GM12891 (cell line): ENCODE measurements at regions not wholly inside any gene's neighbourhood (a gene's known extent, or its start where the extent isn't known, plus 50 kb on each side); places are given as distances from the start of the nearest gene placed in this dataset.

Experiments
- DNase-seq: peaks from one replicate; pipeline ENCODE4 v3.0.0; 2011; ENCODE audit warnings: low spot score; ENCODE audit not compliant: insufficient read length
- FAIRE-seq: peaks from 2 replicates; lab custom pipeline; 2011; peaks lifted over from hg19 to GRCh38; lab: Jason Lieb, UNC
- PAX5 ChIP-seq: IDR thresholded peaks from 2 replicates; pipeline ENCODE4 v1.6.1; 2011; ENCODE audit warnings: low read length, moderate library complexity, mild to moderate bottlenecking; ENCODE audit not compliant: insufficient read depth, severe bottlenecking
- POLR2A ChIP-seq: IDR thresholded peaks from 2 replicates; pipeline ENCODE4 v1.6.1; 2011; ENCODE audit warnings: low read depth, low read length, control low read depth
- POLR2AphosphoS5 ChIP-seq: IDR thresholded peaks from 2 replicates; pipeline ENCODE4 v1.6.1; 2011; ENCODE audit warnings: low read depth, low read length, control low read depth
- POU2F2 ChIP-seq: IDR thresholded peaks from 2 replicates; pipeline ENCODE4 v1.6.1; 2011; ENCODE audit warnings: low read depth, mild to moderate bottlenecking, control low read depth, low read length, moderate library complexity
- SPI1 ChIP-seq: IDR thresholded peaks from 2 replicates; pipeline ENCODE4 v1.6.1; 2011; ENCODE audit warnings: low read depth, low read length, control low read depth
- TAF1 ChIP-seq: IDR thresholded peaks from 2 replicates; pipeline ENCODE4 v1.6.1; 2011; ENCODE audit warnings: low read depth, low read length, control low read depth

DNA sequence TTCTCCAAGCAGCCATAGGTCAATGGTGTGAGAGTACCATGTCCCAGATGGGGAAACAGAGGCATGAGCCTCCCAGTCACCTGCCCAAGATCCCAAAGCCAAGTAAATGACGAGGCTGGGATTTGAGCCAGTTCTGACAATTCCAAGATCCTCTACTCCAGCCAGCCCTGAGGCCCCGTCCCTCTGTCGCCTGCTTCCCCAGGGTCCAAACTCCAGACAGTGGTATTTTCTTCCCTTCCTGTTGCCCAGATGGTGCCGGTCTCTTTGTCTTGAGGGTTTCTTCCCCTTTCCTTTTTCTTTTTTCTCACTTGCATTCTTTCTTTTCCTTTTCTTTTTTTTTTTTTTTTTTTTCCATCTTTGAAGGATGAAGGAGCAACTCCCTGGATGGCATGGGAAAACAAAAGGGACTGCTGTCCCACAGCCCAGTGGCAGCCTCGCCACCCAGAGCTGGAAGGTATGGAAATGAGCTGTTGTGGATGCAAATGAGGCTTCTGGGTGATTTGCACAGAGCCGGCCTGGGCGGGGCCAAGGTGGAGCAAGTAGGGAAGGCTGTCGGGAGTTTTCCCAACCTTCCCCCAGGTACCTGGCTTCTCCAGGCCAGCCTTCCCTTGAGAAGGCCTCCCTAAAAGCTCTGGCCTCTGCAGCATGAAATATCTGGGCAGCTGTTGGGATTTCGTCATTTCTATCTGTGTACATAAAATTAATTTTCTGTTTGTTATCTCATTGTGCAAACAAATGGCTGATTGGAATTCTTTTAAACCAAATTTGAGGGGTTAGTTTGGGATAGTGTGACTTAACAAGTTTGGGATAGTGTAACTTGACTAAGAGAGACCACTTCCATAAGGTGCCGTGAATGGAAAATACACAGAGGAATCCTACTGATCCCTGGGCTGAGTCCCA, 146.8 kb downstream of the MN1 start:
- DNase-seq (no peak), FAIRE-seq (no peak)
- TF ChIP-seq POU2F2 (no peak), TAF1 (no peak), POLR2A (no peak), PAX5 (no peak), POLR2AphosphoS5 (no peak), SPI1 (no peak)

DNA sequence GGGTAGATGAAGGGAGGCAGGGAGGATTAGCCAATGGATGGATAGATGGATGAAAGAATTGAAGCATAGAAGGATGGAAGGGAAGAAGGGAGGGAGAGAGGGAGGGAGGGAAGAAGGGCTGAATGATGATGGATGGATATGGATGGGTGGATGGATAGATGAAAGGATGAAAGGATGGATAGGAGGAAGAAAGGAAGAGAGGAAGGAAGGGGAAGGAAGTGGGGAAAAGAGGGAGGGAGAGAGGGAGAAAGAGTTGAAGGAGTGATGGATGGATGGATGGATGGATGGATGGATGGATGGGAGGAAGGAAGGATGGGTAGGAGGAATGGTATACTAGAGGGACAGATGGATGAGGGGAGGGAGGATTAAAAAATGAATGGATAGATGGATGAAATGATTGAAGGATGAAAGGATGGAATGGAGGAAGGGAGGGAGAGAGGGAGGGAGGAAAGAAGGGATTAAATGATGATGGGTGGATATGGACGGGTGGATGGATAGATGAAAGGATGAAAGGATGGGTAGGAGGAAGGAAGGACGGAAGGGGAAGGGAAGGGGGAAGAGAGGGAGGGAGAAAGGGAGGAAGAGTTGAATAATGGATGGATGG, 145.9 kb downstream of the MN1 start:
- TF ChIP-seq POU2F2 (no peak), SPI1 (no peak), POLR2AphosphoS5 (no peak), POLR2A (no peak)
- FAIRE-seq (no peak), DNase-seq (no peak)

DNA sequence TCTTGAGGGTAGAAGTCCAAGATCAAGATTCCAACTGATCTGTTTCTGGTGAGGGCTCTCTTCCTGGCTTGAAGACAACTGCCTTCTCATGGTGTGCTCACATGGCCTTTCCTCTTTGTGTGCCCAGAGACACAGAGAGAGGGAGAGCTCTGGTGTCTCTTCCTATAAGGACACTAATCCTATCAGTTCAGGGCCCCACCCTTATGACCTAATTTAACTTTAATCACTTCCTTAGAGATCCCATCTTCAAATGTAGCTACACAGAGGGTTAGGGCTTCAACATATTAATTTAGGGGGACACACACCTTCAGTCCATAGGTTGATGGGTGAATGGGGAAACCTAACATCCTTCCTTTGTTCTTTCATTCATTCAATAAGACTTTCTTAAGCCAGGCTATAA, 144.6 kb downstream of the MN1 start:
- no peak for FAIRE-seq
- no peak for DNase-seq
- no peak for TF ChIP-seq TAF1
- TF ChIP-seq POU2F2, result no peak
- no peak for TF ChIP-seq POLR2AphosphoS5
- TF ChIP-seq POLR2A, result no peak
- no peak for TF ChIP-seq PAX5
- TF ChIP-seq SPI1, result no peak

DNA sequence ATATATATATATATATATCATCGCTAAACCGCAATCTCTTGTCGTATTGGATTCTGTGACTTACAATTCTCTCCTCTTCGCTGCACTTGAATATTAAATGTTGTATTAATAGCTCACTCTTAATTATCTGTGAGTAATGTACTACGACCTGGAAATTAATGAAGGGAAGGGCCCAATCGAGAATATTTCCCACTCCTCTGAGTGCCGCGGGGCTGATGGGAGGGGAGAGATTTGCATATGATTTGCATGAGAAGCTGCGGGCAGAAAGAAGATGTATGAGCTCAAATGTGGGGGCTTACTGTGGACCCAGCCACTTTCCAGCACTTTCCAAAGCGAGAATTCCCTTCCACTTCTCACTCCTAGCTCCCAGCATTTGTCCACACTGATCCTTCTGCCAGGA, 141.2 kb downstream of the MN1 start:
- TF ChIP-seq PAX5, result no peak
- no peak for TF ChIP-seq POLR2AphosphoS5
- no peak for TF ChIP-seq POU2F2
- no peak for TF ChIP-seq SPI1
- no peak for TF ChIP-seq POLR2A
- no peak for TF ChIP-seq TAF1
- FAIRE-seq (no peak), DNase-seq (no peak)

DNA sequence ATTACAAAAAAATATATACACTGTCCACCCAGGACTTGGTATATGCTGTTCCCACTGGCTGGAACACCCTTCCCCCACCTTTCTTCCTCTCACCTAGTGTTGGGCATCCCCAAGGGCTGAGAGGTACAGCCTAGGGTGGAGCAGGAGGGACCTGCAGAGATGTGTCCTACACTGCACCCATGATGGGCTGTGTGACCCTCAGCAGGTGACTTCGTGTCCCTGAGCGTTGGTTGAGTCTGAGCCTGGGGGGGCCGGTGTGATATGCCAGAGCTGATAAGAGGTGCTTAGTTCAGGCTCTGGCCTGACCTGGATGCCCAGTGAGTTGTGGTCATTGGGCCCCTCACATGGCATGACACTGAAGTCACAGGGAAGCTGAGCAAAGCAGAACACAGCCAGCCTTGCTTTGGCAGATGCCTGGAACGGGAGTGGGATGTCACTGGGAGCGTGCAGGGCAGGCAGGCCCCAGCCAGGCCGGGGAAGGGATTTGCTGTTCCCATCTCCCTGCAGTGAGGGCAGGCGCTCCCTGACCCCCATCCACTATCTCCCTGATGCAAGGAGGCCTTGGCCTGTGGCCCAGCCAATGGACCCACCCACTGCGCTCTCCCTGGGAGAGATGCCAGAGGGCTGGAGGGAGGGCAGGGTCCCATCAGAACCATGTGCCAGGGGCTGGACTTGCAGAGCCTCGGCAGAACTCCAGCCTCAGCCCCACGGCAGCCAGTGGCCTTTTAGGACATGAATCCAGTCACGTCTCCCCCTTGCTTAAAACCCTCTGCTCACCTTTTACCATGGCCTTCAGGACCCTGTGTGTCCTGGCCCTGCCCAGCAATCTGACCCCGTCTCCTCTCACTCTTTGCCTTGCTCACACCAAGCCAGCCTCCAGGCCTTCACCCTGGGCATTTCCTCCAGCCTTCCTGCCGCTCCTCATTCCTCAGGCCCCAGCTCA, 138.9 kb downstream of the MN1 start:
- DNase-seq, result no peak
- FAIRE-seq, result no peak
- TF ChIP-seq PAX5 (no peak), SPI1 (no peak)

DNA sequence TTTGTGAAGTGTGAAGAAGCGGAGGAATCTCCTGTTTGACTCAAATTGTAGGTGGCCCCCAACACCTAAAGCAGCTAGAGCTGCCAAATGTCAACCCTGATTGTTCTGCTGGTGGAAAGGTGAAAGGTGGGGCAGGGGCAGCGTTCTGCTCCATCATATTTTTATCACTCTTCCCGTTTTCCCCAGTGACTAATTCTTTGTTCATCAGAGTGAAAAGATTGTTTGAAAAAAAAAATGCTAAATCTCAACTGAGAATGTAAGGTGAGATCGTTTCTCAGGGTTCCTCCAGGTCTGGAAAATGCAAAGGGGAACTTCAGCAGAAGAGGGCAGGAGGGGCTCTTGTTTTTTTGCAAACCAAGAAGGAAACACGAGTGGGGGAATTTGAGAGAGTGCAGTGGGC, 137.7 kb downstream of the MN1 start:
- TF ChIP-seq POLR2AphosphoS5 (no peak), POU2F2 (no peak), PAX5 (no peak), TAF1 (no peak), POLR2A (no peak), SPI1 (no peak)
- no peak for FAIRE-seq
- DNase-seq, result no peak

DNA sequence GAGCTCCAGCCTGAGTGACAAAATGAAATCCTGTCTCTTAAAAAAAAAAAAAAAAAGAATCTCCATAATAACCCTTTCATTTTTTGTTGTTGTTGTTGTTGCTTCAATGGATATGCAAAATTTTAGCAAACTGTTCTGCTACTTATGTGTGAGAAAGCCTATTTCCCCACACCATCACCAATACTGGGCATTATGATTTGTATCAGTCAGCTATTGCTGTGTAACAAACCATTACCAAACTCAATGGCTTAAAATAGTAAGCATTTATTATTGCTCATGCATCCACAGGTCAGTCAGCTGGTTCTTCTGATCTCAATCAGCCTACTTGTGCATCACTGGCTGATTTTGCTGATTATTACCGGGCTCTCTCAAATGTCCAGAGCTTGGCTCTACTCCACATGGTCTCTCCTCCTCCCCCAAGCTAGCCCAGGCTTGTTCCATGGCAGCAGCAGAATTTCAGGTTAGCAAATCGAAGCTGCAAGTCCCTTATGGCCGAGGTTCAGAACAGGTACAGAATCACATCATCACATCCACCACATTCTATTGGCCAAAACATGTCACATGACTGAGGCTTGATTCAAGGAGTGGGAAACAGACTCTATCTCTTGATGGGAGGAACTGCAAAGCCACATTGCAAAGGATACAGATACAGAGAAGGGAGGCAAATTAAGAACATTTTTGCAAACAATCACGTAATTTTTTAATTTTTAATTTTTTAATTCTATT, 135.1 kb downstream of the MN1 start:
- DNase-seq (no peak), FAIRE-seq (no peak)
- TF ChIP-seq POU2F2, result no peak
- no peak for TF ChIP-seq TAF1
- TF ChIP-seq SPI1, result no peak
- no peak for TF ChIP-seq PAX5
- no peak for TF ChIP-seq POLR2AphosphoS5
- TF ChIP-seq POLR2A, result no peak

DNA sequence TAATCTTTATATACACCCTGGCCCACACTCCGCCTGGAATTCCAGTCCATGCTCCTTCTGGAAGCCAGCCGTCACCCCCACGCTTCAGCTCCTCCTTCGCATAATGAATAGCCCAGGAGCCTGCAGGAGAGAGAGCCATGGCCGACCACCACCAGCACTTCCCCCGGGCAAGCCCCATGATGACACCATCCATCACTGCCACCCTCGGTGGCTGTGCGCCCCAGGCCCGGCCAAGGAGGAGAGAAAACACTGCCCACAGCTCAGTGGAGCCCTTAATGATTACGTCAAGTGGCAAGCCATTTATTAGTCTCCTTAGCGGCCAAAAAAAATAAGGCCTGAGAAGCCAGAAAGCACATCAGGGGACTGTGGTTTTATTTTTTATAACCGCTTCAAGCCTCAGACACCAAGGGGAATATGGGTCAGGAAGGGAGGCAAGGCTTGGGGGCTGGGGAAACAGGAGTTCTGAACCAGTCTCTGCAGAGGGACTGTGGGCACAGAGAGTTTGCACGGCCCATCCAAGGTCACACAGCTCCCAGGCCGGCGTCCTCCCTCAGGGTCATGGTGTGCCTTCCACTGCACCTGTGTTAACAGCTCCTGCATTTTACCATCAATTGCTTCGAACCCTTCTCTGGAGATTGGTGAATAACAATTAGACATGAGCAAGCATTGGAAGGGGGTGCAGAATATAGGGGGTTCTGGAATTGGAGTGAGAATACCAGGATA, 134.3 kb downstream of the MN1 start:
- FAIRE-seq, result no peak
- DNase-seq, result no peak
- TF ChIP-seq SPI1 (no peak), TAF1 (no peak), POU2F2 (no peak), POLR2A (no peak), POLR2AphosphoS5 (no peak), PAX5 (no peak)
